OCI-LY3 (cell line): ENCODE measurements at regions not wholly inside any gene's neighbourhood (a gene's known extent, or its start where the extent isn't known, plus 50 kb on each side); places are given as distances from the start of the nearest gene placed in this dataset.
"Not testable (repeated sequence)": the region's sequence is repeated elsewhere in the genome, so short reads cannot be mapped to it uniquely, and the experiment has no call there.

Experiments
- H2AFZ ChIP-seq: fragments of 200-600, 300-600 bp; shearing (Covaris generic); 2 replicates; pipeline ENCODE4 v1.6.0; 2014; ENCODE audit warnings: antibody characterized with exemption, low read depth, low read length
- H3K27ac ChIP-seq: fragments of 200-600, 300-600 bp; sonication (generic); 2 replicates; pipeline ENCODE4 v1.5.1; 2014; ENCODE audit warnings: mild to moderate bottlenecking, low read length, moderate library complexity, mixed read lengths
- H3K27me3 ChIP-seq: fragments of 200-600, 300-600 bp; sonication (generic); 2 replicates; pipeline ENCODE4 v1.6.1; 2014; ENCODE audit warnings: low read depth, low read length, mixed read lengths
- H3K36me3 ChIP-seq: fragments of 200-600, 300-600 bp; sonication (generic); replicated peaks from 2 replicates; pipeline ENCODE3; 2014; ENCODE audit warnings: low read depth, low read length, mixed read lengths
- H3K4me1 ChIP-seq: fragments of 300-600, 200-600 bp; sonication (generic); 2 replicates; pipeline ENCODE4 v1.6.1; 2014; ENCODE audit warnings: low read length, mixed read lengths
- H3K4me2 ChIP-seq: fragments of 200-600, 300-600 bp; sonication (generic); 2 replicates; pipeline ENCODE4 v1.6.1; 2014; ENCODE audit warnings: low read length, mixed read lengths
- H3K4me3 ChIP-seq: fragments of 300-600, 200-600 bp; sonication (generic); 2 replicates; pipeline ENCODE4 v1.5.1; 2014; ENCODE audit warnings: antibody characterized with exemption, mild to moderate bottlenecking, low read length, moderate library complexity
- H3K79me2 ChIP-seq: fragments of 300-600, 200-600 bp; shearing (Covaris generic); 2 replicates; pipeline ENCODE4 v1.6.1; 2014; ENCODE audit warnings: mild to moderate bottlenecking, low read length, mixed read lengths
- H3K9ac ChIP-seq: fragments of 300-600, 200-600 bp; shearing (Covaris generic); 2 replicates; pipeline ENCODE4 v1.6.0; 2014; ENCODE audit warnings: mild to moderate bottlenecking, low read length, moderate library complexity
- H3K9me3 ChIP-seq: fragments of 200-600, 300-600 bp; shearing (Covaris generic); 2 replicates; pipeline ENCODE4 v1.6.1; 2014; ENCODE audit warnings: low read length, mixed read lengths; ENCODE audit not compliant: insufficient read depth
- H4K20me1 ChIP-seq: fragments of 200-600, 300-600 bp; sonication (generic); 2 replicates; pipeline ENCODE4 v1.6.1; 2016; ENCODE audit warnings: low read length, mixed read lengths; ENCODE audit not compliant: insufficient read depth
- EZH2phosphoT487 ChIP-seq: fragments of 200-600 bp; shearing (Covaris generic); IDR thresholded peaks from 2 replicates; pipeline ENCODE4 v1.6.1; 2018; ENCODE audit warnings: antibody characterized with exemption, mixed run types, low read depth
- TF ChIP-seq, protein P1 (sequence below): fragments of 200-600, 300-600 bp; sonication (generic); IDR thresholded peaks from 2 replicates; pipeline ENCODE4 v1.5.1; 2014; ENCODE audit warnings: antibody characterized with exemption, low read length, low read depth

DNA sequence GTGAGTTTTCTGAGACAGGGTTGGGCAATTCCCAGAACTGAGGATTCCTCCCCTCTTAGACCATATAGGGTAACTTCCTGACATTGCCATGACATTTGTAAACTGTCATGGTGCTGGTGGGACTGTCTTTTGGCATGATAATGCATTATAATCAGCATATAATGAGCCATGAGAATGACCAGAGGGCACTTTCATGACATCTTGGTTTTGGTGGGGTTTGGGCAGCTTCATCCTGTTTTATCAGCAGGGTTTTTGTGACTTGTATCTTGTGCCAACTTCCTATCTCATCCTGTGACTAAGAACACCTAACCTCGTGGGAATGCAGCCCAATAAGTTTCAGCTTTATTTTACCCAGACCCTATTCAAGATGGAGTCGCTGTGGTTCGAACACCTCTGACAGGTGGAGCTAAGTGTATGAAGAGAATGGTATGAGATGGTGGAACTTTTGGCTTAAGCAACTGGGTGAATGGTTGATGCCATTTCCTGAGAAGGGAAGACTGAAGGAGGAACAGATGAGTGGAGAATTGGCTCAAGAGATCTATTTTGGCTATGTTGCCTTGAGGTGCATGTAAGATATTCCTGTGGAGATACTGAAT lies 217.3 kb downstream of the RAB11FIP4 start:
- Histone ChIP-seq H3K4me2 (no peak overlapping the region), H3K27ac (no peak overlapping the region), H3K4me1 (no peaks in the 10 kb centered on the region), H2AFZ (no peak overlapping the region), H3K79me2 (no peaks in the 10 kb centered on the region), H4K20me1 (no peaks in the 10 kb centered on the region), H3K9ac (no peak overlapping the region), H3K9me3 (no peaks in the 10 kb centered on the region), H3K36me3 (no peaks in the 10 kb centered on the region), H3K4me3 (no peak overlapping the region), H3K27me3 (0 out of 2 replicates have a peak, but pooled peaks cover 6% of the 10 kb centered on the region)
- TF ChIP-seq, protein P1, sequence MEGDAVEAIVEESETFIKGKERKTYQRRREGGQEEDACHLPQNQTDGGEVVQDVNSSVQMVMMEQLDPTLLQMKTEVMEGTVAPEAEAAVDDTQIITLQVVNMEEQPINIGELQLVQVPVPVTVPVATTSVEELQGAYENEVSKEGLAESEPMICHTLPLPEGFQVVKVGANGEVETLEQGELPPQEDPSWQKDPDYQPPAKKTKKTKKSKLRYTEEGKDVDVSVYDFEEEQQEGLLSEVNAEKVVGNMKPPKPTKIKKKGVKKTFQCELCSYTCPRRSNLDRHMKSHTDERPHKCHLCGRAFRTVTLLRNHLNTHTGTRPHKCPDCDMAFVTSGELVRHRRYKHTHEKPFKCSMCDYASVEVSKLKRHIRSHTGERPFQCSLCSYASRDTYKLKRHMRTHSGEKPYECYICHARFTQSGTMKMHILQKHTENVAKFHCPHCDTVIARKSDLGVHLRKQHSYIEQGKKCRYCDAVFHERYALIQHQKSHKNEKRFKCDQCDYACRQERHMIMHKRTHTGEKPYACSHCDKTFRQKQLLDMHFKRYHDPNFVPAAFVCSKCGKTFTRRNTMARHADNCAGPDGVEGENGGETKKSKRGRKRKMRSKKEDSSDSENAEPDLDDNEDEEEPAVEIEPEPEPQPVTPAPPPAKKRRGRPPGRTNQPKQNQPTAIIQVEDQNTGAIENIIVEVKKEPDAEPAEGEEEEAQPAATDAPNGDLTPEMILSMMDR, result no peak
- no peak for TF ChIP-seq EZH2phosphoT487

DNA sequence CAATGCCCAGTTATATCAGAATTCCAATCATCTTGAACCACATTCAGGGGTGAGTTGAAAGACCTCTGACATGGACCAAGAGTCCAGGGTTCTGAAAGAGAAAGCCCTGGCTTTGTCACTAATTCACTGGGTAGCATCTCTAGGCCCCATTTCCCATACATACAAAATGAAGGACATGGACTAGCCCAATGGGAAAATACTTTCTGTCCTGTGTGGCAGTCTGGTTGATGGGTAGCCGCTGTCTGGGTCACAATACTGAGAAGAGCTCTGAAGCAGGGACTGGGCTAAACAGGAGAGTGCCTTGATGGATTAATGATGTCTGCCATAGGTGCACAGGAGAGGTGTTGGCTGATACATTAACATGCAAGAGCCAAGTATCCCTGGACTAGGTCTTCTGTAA lies 214.3 kb downstream of the RAB11FIP4 start:
- Histone ChIP-seq H3K9me3 (no peaks in the 10 kb centered on the region), H4K20me1 (no peaks in the 10 kb centered on the region), H3K79me2 (no peaks in the 10 kb centered on the region), H3K27ac (no peak overlapping the region), H3K36me3 (no peaks in the 10 kb centered on the region), H3K4me3 (no peak overlapping the region), H3K4me2 (no peak overlapping the region), H3K4me1 (no peaks in the 10 kb centered on the region), H3K27me3 (0 out of 2 replicates have a peak, but pooled peaks cover 12% of the 10 kb centered on the region), H2AFZ (no peak overlapping the region), H3K9ac (no peak overlapping the region)
- no peak for TF ChIP-seq EZH2phosphoT487
- TF ChIP-seq, protein P1, result no peak

DNA sequence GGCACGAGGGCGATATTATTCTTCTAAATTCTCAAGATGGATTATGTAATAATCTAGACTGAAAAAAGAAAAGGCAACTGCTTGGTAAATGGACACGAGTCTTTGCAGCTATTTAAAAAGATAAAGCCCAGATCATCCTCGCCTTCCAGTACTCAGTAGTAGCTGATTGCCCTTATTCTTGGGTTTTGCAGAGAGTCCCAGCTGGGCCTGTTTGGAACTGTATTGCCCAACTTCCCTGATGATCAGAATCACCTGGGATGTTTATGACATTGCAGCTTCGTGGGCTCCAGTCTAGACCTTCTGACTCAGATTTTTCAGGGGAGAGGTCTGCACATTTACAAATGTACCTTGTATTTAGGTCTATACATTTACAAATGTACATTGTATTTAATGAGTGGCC lies 213.5 kb downstream of the RAB11FIP4 start:
- H3K27ac ChIP-seq, result no peak overlapping the region
- TF ChIP-seq, protein P1, result no peak
- no peak for TF ChIP-seq EZH2phosphoT487
- H3K4me1 ChIP-seq, result no peaks in the 10 kb centered on the region
- H3K9ac ChIP-seq, result no peak overlapping the region
- H3K9me3 ChIP-seq, result no peaks in the 10 kb centered on the region
- no peaks in the 10 kb centered on the region for H3K36me3 ChIP-seq
- H3K27me3 ChIP-seq, result 0 out of 2 replicates have a peak, but pooled peaks cover 12% of the 10 kb centered on the region
- no peak overlapping the region for H2AFZ ChIP-seq
- no peaks in the 10 kb centered on the region for H3K79me2 ChIP-seq
- H3K4me2 ChIP-seq, result no peak overlapping the region
- no peaks in the 10 kb centered on the region for H4K20me1 ChIP-seq
- H3K4me3 ChIP-seq, result no peak overlapping the region

DNA sequence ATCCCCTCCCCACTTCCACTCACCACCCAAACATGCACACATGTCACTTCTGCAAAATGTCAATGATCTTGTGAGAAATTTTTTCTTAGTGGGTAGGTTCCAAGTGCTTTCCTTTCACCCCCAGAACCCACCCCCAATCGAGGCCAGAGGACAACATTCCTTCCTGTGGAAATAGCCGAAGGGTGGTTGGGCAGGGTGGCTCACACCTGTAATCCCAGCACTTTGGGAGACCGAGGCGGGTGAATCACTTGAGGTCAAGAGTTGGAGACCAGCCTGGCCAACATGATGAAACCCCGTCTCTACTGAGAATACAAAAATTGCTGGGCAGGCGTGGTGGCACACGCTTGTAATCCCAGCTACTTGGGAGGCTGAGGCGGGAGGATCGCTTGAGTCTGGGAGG lies 208.7 kb downstream of the RAB11FIP4 start:
- H3K4me1 ChIP-seq, H3K9me3 ChIP-seq, H3K4me3 ChIP-seq, H4K20me1 ChIP-seq, H2AFZ ChIP-seq, H3K27ac ChIP-seq, H3K4me2 ChIP-seq, H3K9ac ChIP-seq, H3K36me3 ChIP-seq, H3K79me2 ChIP-seq: not testable (repeated sequence)
- 0 out of 2 replicates have a peak, but pooled peaks cover 12% of the 10 kb centered on the region for H3K27me3 ChIP-seq
